Gastroesophageal sphincter (tissue), 4 donors: ENCODE measurements at regions not wholly inside any gene's neighbourhood (a gene's known extent, or its start where the extent isn't known, plus 50 kb on each side); places are given as distances from the start of the nearest gene placed in this dataset.

ENCODE experiments used
- ATAC-seq: fragments of 150-250 bp; one replicate; pipeline ENCODE4 v1.9.1; 2016; ENCODE audit warnings: mild to moderate bottlenecking, moderate library complexity
- H3K27ac ChIP-seq, 4 donors: fragments of 200-600 bp; sonication (generic) in 3 of 4; 1 replicate in 3 of 4; 2 replicates in 1 of 4; pipeline ENCODE4 v1.5.1; 2016 to 2019
- H3K27me3 ChIP-seq: fragments of 200-600 bp; sonication (generic); one replicate; pipeline ENCODE4 v1.5.1; 2019
- H3K36me3 ChIP-seq, 2 donors: fragments of 200-600 bp; sonication (generic); one replicate each; pipeline ENCODE4 v1.5.1; 2019; ENCODE audit warnings: control low read depth in 1 of 2
- H3K4me1 ChIP-seq, 3 donors: fragments of 200-600 bp; sonication (generic); 1 replicate in 2 of 3; 2 replicates in 1 of 3; pipeline ENCODE4 v1.5.1; 2016 to 2019; ENCODE audit warnings: control low read depth in 2 of 3
- H3K4me3 ChIP-seq, 2 donors: fragments of 200-600 bp; sonication (generic); one replicate each; pipeline ENCODE4 v1.5.1; 2019; ENCODE audit warnings: mild to moderate bottlenecking in 1 of 2, moderate library complexity in 1 of 2
- H3K9me3 ChIP-seq, 3 donors: fragments of 200-600 bp; sonication (generic); one replicate each; pipeline ENCODE4 v1.5.1; 2017 to 2019; ENCODE audit warnings: control low read depth in 2 of 3
- CTCF ChIP-seq, 4 experiments: fragments of 200-600 bp in 2 of 4; fragments of 450-650 bp in 2 of 4; sonication (generic) in 1 of 4; IDR thresholded peaks; one replicate each; pipeline ENCODE4 v1.5.1; 2017 to 2019; ENCODE audit warnings: antibody characterized with exemption in 4 of 4, mild to moderate bottlenecking in 2 of 4, moderate library complexity in 2 of 4
- EP300 ChIP-seq: sonication (generic); formaldehyde crosslinking; IDR thresholded peaks from one replicate; pipeline ENCODE4 v1.6.1; 2017; ENCODE audit warnings: antibody characterized with exemption, mild to moderate bottlenecking
- POLR2A ChIP-seq, 2 donors: fragments of 450-650 bp; IDR thresholded peaks; one replicate each; pipeline ENCODE4 v1.6.1; 2017; ENCODE audit warnings: antibody characterized with exemption in 2 of 2, mild to moderate bottlenecking in 2 of 2, moderate library complexity in 1 of 2
- POLR2AphosphoS5 ChIP-seq: sonication (generic); formaldehyde crosslinking; IDR thresholded peaks from one replicate; pipeline ENCODE4 v1.6.1; 2017; ENCODE audit warnings: antibody characterized with exemption
- WGBS, 2 donors: methylation state at CpG; one replicate each; pipeline ENCODE4 v1.1.5; 2018; ENCODE audit warnings: low coverage in 1 of 2; 5-methylcytosine and 5-hydroxymethylcytosine counted together

- no peak for ATAC-seq
- H3K9me3 ChIP-seq, result no peaks in the 10 kb centered on the region
- no peaks in the 10 kb centered on the region for H3K27me3 ChIP-seq
- no peak overlapping the region for H3K4me3 ChIP-seq
- TF ChIP-seq POLR2A (IDR thresholded peaks at IDR 0.05) (no peak), POLR2AphosphoS5 (no peak), CTCF (IDR thresholded peaks at IDR 0.05) (no peak), EP300 (no peak)
- peaks cover 0 to 98% (median 46%) of the 10 kb centered on the region in 3 donors for H3K4me1 ChIP-seq
- H3K36me3 ChIP-seq, result no peaks in the 10 kb centered on the region
- H3K27ac ChIP-seq, result no peak overlapping the region
- WGBS, 2 donors, result 45 to 63% methylated on average over 6 of the region's 8 CpGs
Observed at GRCh38 chr12:123073962-123074801, 76.7 kb downstream of the PITPNM2 start.

- TF ChIP-seq CTCF (IDR thresholded peaks at IDR 0.05) (no peak), POLR2AphosphoS5 (no peak), EP300 (no peak), POLR2A (IDR thresholded peaks at IDR 0.05) (no peak)
- Histone ChIP-seq H3K4me3 (no peak overlapping the region), H3K36me3 (no peaks in the 10 kb centered on the region), H3K27me3 (no peaks in the 10 kb centered on the region), H3K27ac (no peak overlapping the region), H3K9me3 (no peaks in the 10 kb centered on the region), H3K4me1 (peaks cover 0 to 98% (median 46%) of the 10 kb centered on the region in 3 donors)
- ATAC-seq, result no peak
- 94% methylated on average over 3 of the region's 3 CpGs; no CpG with 5 or more reads in 1 of the 2 donors for WGBS, 2 donors
Observed at GRCh38 chr12:123073292-123073691, 77.6 kb downstream of the PITPNM2 start.

GRCh38 chr12:123071857-123072256, 79.0 kb downstream of the PITPNM2 start:
- H3K4me1 ChIP-seq, result peaks cover 0 to 92% (median 40%) of the 10 kb centered on the region in 3 donors
- WGBS, 2 donors, result 89 to 93% methylated on average over 3 of the region's 5 CpGs
- H3K27me3 ChIP-seq, result no peaks in the 10 kb centered on the region
- TF ChIP-seq EP300 (no peak), POLR2AphosphoS5 (no peak), POLR2A (IDR thresholded peaks at IDR 0.05) (no peak), CTCF (IDR thresholded peaks at IDR 0.05) (no peak)
- peak overlapping the region in 3 of 4 donors; percentile 28 to 68 (median 58) for H3K27ac ChIP-seq
- no peaks in the 10 kb centered on the region for H3K9me3 ChIP-seq
- no peak overlapping the region for H3K4me3 ChIP-seq
- ATAC-seq, result no peak
- H3K36me3 ChIP-seq, result no peaks in the 10 kb centered on the region

- no peaks in the 10 kb centered on the region for H3K27me3 ChIP-seq
- H3K27ac ChIP-seq, result peak overlapping the region in 3 of 4 donors; percentile 28 to 68 (median 58)
- H3K36me3 ChIP-seq, result no peaks in the 10 kb centered on the region
- ATAC-seq, result peak; percentile 67
- TF ChIP-seq POLR2AphosphoS5 (no peak), EP300 (no peak), POLR2A (IDR thresholded peaks at IDR 0.05) (no peak), CTCF (IDR thresholded peaks at IDR 0.05) (no peak)
- no peaks in the 10 kb centered on the region for H3K9me3 ChIP-seq
- peaks cover 0 to 92% (median 34%) of the 10 kb centered on the region in 3 donors for H3K4me1 ChIP-seq
- H3K4me3 ChIP-seq, result no peak overlapping the region
- 60% methylated on average over 1 of the region's 14 CpGs; no CpG with 5 or more reads in 1 of the 2 donors for WGBS, 2 donors
Observed at GRCh38 chr12:123071099-123071800, 79.6 kb downstream of the PITPNM2 start.
